ENCODE measurements at regions not wholly inside any gene's neighbourhood (a gene's known extent, or its start where the extent isn't known, plus 50 kb on each side); places are given as distances from the start of the nearest gene placed in this dataset.

DNA sequence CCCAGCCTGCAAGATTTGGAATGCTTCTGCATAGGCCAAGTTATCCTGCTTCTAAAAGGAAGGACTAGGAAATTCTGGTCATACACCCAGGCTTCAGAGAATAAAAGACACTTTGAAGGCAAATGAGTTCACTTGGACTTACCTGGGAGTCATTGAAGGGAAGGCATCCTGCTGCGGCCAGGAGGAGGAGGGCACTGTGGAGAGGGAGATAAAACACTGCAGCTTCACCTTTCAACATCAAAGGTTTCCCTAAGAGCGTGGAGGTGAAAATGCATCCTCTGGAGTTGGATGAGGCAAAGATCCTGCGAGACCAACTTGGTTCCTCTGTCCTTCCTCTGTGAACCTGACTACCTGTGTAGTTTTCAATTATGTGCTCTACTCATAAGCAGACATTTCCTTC is 79.5 kb upstream of the RIOK3 start:
- ATAC-seq (ENCODE audit: low read depth) (no peak), DNase-seq (no peak)
- H2BK120ac ChIP-seq (ENCODE audit: low read depth, low read length) = no peak overlapping the region
- no TSS peak for BruUV-seq (replicated peaks)
- H3K9me3 ChIP-seq (ENCODE audit: control insufficient read depth, insufficient read depth, low read length) = no peaks in the 10 kb centered on the region
- H3K27ac ChIP-seq (ENCODE audit: insufficient read depth, low read length) = no peak overlapping the region
- H2BK5ac ChIP-seq (ENCODE audit: low read depth, low read length, poor library complexity, severe bottlenecking) = no peak overlapping the region
- H3K4ac ChIP-seq (ENCODE audit: low read depth, low read length) = no peak overlapping the region
- H2AK5ac ChIP-seq (ENCODE audit: low read depth, low read length) = no peak overlapping the region
- H2AK9ac ChIP-seq (replicated peaks; ENCODE audit: low read depth, low read length, poor library complexity) = no peak overlapping the region
- no peak overlapping the region for H2BK20ac ChIP-seq (ENCODE audit: low read depth, low read length)
- no peak overlapping the region for H3K23ac ChIP-seq (ENCODE audit: low read depth, low read length)
- peaks cover 6% of the 10 kb centered on the region for H3K4me1 ChIP-seq (ENCODE audit: control insufficient read depth, insufficient read depth, low read length)
- TF ChIP-seq MAFK (IDR thresholded peaks at IDR 0.05; ENCODE audit: low read depth, low read length) = no peak
- no peak for TF ChIP-seq RAD21 (IDR thresholded peaks at IDR 0.05; ENCODE audit: low read length)
- TF ChIP-seq RCOR1 (IDR thresholded peaks at IDR 0.05; ENCODE audit: insufficient replicate concordance, low read length) = no peak
- TF ChIP-seq RFX5 (IDR thresholded peaks at IDR 0.05; ENCODE audit: low read depth, low read length) = no peak
- TF ChIP-seq CHD1 (IDR thresholded peaks at IDR 0.05; ENCODE audit: low read depth, low read length) = no peak
- TF ChIP-seq MXI1 (IDR thresholded peaks at IDR 0.05; ENCODE audit: borderline replicate concordance, low read depth, low read length) = no peak
- TF ChIP-seq POLR2A (IDR thresholded peaks at IDR 0.05; ENCODE audit: low read depth, low read length) = no peak
- no peak for TF ChIP-seq NFE2L2 (IDR thresholded peaks at IDR 0.05; ENCODE audit: low read depth, low read length)
- no peak for TF ChIP-seq MAZ (IDR thresholded peaks at IDR 0.05; ENCODE audit: borderline replicate concordance, low read depth, low read length)
- TF ChIP-seq CEBPB (IDR thresholded peaks at IDR 0.05; ENCODE audit: low read depth, low read length) = no peak
- TF ChIP-seq, protein P1, sequence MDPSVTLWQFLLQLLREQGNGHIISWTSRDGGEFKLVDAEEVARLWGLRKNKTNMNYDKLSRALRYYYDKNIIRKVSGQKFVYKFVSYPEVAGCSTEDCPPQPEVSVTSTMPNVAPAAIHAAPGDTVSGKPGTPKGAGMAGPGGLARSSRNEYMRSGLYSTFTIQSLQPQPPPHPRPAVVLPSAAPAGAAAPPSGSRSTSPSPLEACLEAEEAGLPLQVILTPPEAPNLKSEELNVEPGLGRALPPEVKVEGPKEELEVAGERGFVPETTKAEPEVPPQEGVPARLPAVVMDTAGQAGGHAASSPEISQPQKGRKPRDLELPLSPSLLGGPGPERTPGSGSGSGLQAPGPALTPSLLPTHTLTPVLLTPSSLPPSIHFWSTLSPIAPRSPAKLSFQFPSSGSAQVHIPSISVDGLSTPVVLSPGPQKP (IDR thresholded peaks at IDR 0.05; ENCODE audit: borderline replicate concordance, low read depth, low read length) = no peak
- TF ChIP-seq BHLHE40 (IDR thresholded peaks at IDR 0.05; ENCODE audit: low read depth, low read length) = no peak
- no peak for TF ChIP-seq SMC3 (IDR thresholded peaks at IDR 0.05; ENCODE audit: low read depth, low read length)
- TF ChIP-seq FOS (IDR thresholded peaks at IDR 0.05; ENCODE audit: low read depth, low read length) = no peak
- TF ChIP-seq, protein P2, sequence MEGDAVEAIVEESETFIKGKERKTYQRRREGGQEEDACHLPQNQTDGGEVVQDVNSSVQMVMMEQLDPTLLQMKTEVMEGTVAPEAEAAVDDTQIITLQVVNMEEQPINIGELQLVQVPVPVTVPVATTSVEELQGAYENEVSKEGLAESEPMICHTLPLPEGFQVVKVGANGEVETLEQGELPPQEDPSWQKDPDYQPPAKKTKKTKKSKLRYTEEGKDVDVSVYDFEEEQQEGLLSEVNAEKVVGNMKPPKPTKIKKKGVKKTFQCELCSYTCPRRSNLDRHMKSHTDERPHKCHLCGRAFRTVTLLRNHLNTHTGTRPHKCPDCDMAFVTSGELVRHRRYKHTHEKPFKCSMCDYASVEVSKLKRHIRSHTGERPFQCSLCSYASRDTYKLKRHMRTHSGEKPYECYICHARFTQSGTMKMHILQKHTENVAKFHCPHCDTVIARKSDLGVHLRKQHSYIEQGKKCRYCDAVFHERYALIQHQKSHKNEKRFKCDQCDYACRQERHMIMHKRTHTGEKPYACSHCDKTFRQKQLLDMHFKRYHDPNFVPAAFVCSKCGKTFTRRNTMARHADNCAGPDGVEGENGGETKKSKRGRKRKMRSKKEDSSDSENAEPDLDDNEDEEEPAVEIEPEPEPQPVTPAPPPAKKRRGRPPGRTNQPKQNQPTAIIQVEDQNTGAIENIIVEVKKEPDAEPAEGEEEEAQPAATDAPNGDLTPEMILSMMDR (conservative IDR thresholded peaks at IDR 0.05; ENCODE audit: low read depth, low read length) = no peak
- TF ChIP-seq, protein P3, sequence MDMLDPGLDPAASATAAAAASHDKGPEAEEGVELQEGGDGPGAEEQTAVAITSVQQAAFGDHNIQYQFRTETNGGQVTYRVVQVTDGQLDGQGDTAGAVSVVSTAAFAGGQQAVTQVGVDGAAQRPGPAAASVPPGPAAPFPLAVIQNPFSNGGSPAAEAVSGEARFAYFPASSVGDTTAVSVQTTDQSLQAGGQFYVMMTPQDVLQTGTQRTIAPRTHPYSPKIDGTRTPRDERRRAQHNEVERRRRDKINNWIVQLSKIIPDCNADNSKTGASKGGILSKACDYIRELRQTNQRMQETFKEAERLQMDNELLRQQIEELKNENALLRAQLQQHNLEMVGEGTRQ (IDR thresholded peaks at IDR 0.05; ENCODE audit: low read depth, low read length) = no peak
- H4K8ac ChIP-seq (ENCODE audit: low read depth in 2 of 2, low read length in 2 of 2) = no peak overlapping the region
- H3K27me3 ChIP-seq (ENCODE audit: control insufficient read depth, insufficient read depth, low read length) = no peaks in the 10 kb centered on the region
- POLR2A ChIA-PET (ENCODE audit: unreplicated experiment) = no interaction called here
- no peak overlapping the region for H3K9ac ChIP-seq (ENCODE audit: low read depth, low read length)
- CTCF ChIA-PET = no interaction called here
- H2BK15ac ChIP-seq (ENCODE audit: low read depth, low read length) = 0 out of 3 replicates have a peak overlapping the region, but pooled peaks have one; percentile 13
- H4K5ac ChIP-seq (ENCODE audit: low read depth, low read length) = no peak overlapping the region
- H4K20me1 ChIP-seq (ENCODE audit: insufficient read depth, low read length) = 0 out of 2 replicates have a peak, but pooled peaks cover 3% of the 10 kb centered on the region
- no peaks in the 10 kb centered on the region for H3K36me3 ChIP-seq (ENCODE audit: control insufficient read depth, insufficient read depth, low read length)
- intact Hi-C loops (cut with micrococcal nuclease) (no loop called here), in situ Hi-C loops (cut with MboI; ENCODE audit: low sequenced_read_pairs) (loop anchor here (10.0 kb wide), 1 partner anchor 239 kb away; the partner anchor contains the start of gene CABLES1), dilution Hi-C loops (cut with HindIII; ENCODE audit: low sequenced_read_pairs, unreplicated experiment) (no loop called here)
- H2AFZ ChIP-seq (replicated peaks; ENCODE audit: low read length, poor library complexity) = no peak overlapping the region
- WGBS, 2 experiments (ENCODE audit: extremely low coverage in 2 of 2, insufficient read length in 1 of 2) = no CpG with 5 or more reads among the region's 3 CpGs
- no peak overlapping the region for H3K56ac ChIP-seq (ENCODE audit: extremely low read depth, insufficient read depth, low read length)
- H3K9me1 ChIP-seq (ENCODE audit: insufficient read depth, low read length) = peaks cover 6% of the 10 kb centered on the region; the same call in 1 of the 2 replicates
- H3K18ac ChIP-seq (ENCODE audit: low read depth, low read length) = no peak overlapping the region
- no peak overlapping the region for H3K4me3 ChIP-seq (ENCODE audit: insufficient read depth, low read depth, low read length)
- H3K14ac ChIP-seq (replicated peaks; ENCODE audit: low read depth, low read length) = no peak overlapping the region
- H4K91ac ChIP-seq (ENCODE audit: insufficient read depth, low read depth, low read length) = no peak overlapping the region
- H3K4me2 ChIP-seq (ENCODE audit: low read depth, low read length) = no peak overlapping the region
- no peaks in the 10 kb centered on the region for H3K79me1 ChIP-seq (ENCODE audit: low read depth in 1 of 2, low read length in 2 of 2)

All from IMR-90 (cell line).